K562 (cell line): ENCODE measurements at regions not wholly inside any gene's neighbourhood (a gene's known extent, or its start where the extent isn't known, plus 50 kb on each side); places are given as distances from the start of the nearest gene placed in this dataset.

Source experiments
- ATAC-seq: fragments of 200-7000 bp; cut with Tn5 transposase; 3 replicates; pipeline ENCODE4 v1.9.1; 2020; ENCODE audit warnings: moderate library complexity
- BruUV-seq: library from RNA; stranded (reverse); fragments of 400-500 nt; replicated peaks from 2 replicates; lab custom pipeline; 2021; lab: Mats Ljungman, UMichigan
- CTCF ChIA-PET: fragments of 300-600 bp; formaldehyde crosslinking; extraction: SDS; loops from one replicate; lab custom pipeline; 2021; ENCODE audit warnings: low intra/inter-chr PET ratio; lab: Yijun Ruan, JAX
- POLR2A ChIA-PET: fragments of 300-600, 350-650 bp; sonication (Branson Sonifier 250); formaldehyde crosslinking; extraction: SDS; loops from one replicate; lab custom pipeline; 2021; ENCODE audit warnings: antibody characterized with exemption, inconsistent platforms; lab: Yijun Ruan, JAX
- DNase-seq, 4 experiments: peaks; one replicate each; pipeline versions ENCODE4 v3.0.0 to v3.0.0-alpha.2; 2011 to 2018; ENCODE audit warnings: low spot score in 3 of 4, mixed read lengths in 3 of 4; ENCODE audit errors: extremely low read depth in 1 of 4
- FAIRE-seq: peaks from 2 replicates; lab custom pipeline; 2011; peaks lifted over from hg19 to GRCh38; lab: Jason Lieb, UNC
- H2AFZ ChIP-seq: 2 replicates; pipeline ENCODE4 v1.6.0; 2011; ENCODE audit warnings: low read depth, low read length, control low read depth, inconsistent platforms
- H3K27ac ChIP-seq: fragments of 200-600 bp; 3 replicates; pipeline ENCODE4 v1.8.0; 2011; ENCODE audit warnings: low read depth, mild to moderate bottlenecking, control low read depth, inconsistent platforms, low read length, moderate library complexity, mixed read lengths; ENCODE audit errors: extremely low read depth
- H3K27me3 ChIP-seq, 2 experiments: fragments of 300-600 bp in 1 of 2; 2 replicates in 1 of 2; 3 replicates in 1 of 2; pipeline versions ENCODE4 v1.6.0 to v1.8.0; 2011; ENCODE audit warnings: inconsistent platforms in 2 of 2, low read length in 2 of 2, mild to moderate bottlenecking in 1 of 2, mixed read lengths in 1 of 2, moderate library complexity in 1 of 2; ENCODE audit not compliant: control insufficient read depth in 2 of 2, insufficient read depth in 2 of 2
- H3K36me3 ChIP-seq: fragments of 300-600 bp; 3 replicates; pipeline ENCODE4 v1.8.0; 2011; ENCODE audit warnings: mild to moderate bottlenecking, low read length, inconsistent platforms; ENCODE audit not compliant: control insufficient read depth, insufficient read depth
- H3K4me1 ChIP-seq, 2 experiments: fragments of 200-600 bp in 1 of 2; replicated peaks in 1 of 2; 2 replicates in 1 of 2; 3 replicates in 1 of 2; pipeline versions ENCODE4 v1.5.1 to v1.8.0; 2011; ENCODE audit warnings: inconsistent platforms in 2 of 2, low read length in 2 of 2, mild to moderate bottlenecking in 1 of 2, mixed read lengths in 1 of 2, moderate library complexity in 1 of 2; ENCODE audit not compliant: control insufficient read depth in 2 of 2, insufficient read depth in 2 of 2
- H3K4me2 ChIP-seq: 2 replicates; pipeline ENCODE4 v1.6.1; 2011; ENCODE audit warnings: low read length, control low read depth, inconsistent platforms, mixed read lengths; ENCODE audit not compliant: insufficient read depth
- H3K4me3 ChIP-seq: fragments of 200-600 bp; sonication (generic), shearing (Covaris generic); 2 replicates; pipeline ENCODE4 v1.5.1; 2016; ENCODE audit warnings: control low read depth, inconsistent platforms
- H3K79me2 ChIP-seq: fragments of 200-600 bp; 3 replicates; pipeline ENCODE4 v1.8.0; 2011; ENCODE audit warnings: low read length, inconsistent platforms; ENCODE audit not compliant: control insufficient read depth, insufficient read depth
- H3K9ac ChIP-seq, 2 experiments: 2 replicates each; pipeline versions ENCODE4 v1.6.0 to v1.6.1; 2011; ENCODE audit warnings: low read depth in 2 of 2, low read length in 2 of 2, control low read depth in 1 of 2, inconsistent platforms in 1 of 2, mild to moderate bottlenecking in 1 of 2, mixed read lengths in 1 of 2; ENCODE audit not compliant: insufficient read depth in 1 of 2
- H3K9me1 ChIP-seq: one replicate; pipeline ENCODE4 v1.6.0; 2011; ENCODE audit warnings: inconsistent platforms, mild to moderate bottlenecking, low read length, moderate library complexity; ENCODE audit not compliant: control insufficient read depth, insufficient read depth
- H3K9me3 ChIP-seq: replicated peaks from 2 replicates; pipeline ENCODE4 v1.5.1; 2011; ENCODE audit warnings: low read depth, low read length, inconsistent platforms; ENCODE audit not compliant: control insufficient read depth, insufficient read depth
- H4K20me1 ChIP-seq: replicated peaks from 2 replicates; pipeline ENCODE4 v1.6.1; 2011; ENCODE audit warnings: low read length, inconsistent platforms, mixed read lengths; ENCODE audit not compliant: control insufficient read depth, insufficient read depth
- CEBPZ ChIP-seq: fragments of 150-350 bp; IDR thresholded peaks from 2 replicates; pipeline ENCODE4 v1.6.1; 2014; ENCODE audit warnings: low read depth, mild to moderate bottlenecking, low read length, borderline replicate concordance
- DACH1 ChIP-seq: fragments of 450-650 bp; IDR thresholded peaks from 2 replicates; pipeline ENCODE4 v1.6.1; 2018; ENCODE audit not compliant: partially characterized antibody
- GTF3C2 ChIP-seq: IDR thresholded peaks from 3 replicates; pipeline ENCODE4 v1.6.1; 2011; ENCODE audit warnings: borderline replicate concordance, mild to moderate bottlenecking, moderate library complexity; ENCODE audit not compliant: insufficient read length; ENCODE audit errors: extremely low read depth
- RNF2 ChIP-seq: sonication (generic); IDR thresholded peaks from 2 replicates; pipeline ENCODE4 v1.6.1; 2016
- STAT5B ChIP-seq: fragments of 250-450 bp; sonication (Bioruptor Pico); IDR thresholded peaks from 2 replicates; pipeline ENCODE4 v1.8.0; 2021; ENCODE audit warnings: mild to moderate bottlenecking, inconsistent platforms
- XRCC5 ChIP-seq: fragments of 200-400 bp; formaldehyde crosslinking; IDR thresholded peaks from 2 replicates; pipeline ENCODE4 v1.6.1; 2017; ENCODE audit warnings: low read depth, mild to moderate bottlenecking, low read length
- ZNF274 ChIP-seq: IDR thresholded peaks from 2 replicates; pipeline ENCODE4 v1.6.1; 2011; ENCODE audit warnings: low read depth, mild to moderate bottlenecking, low read length, moderate library complexity, borderline replicate concordance
- WGBS: fragments of 100-300 bp; shearing (Covaris generic); methylation state at CpG from one replicate; pipeline ENCODE4 v1.1.6; 2016; ENCODE audit warnings: low coverage, mixed read lengths; ENCODE audit not compliant: insufficient coverage; ENCODE audit errors: missing lambda C conversion rate; 5-methylcytosine and 5-hydroxymethylcytosine counted together
- in situ Hi-C: fragments of 300-500 bp; cut with MboI; formaldehyde crosslinking; loops from 4 replicates; pipeline ENCODE4 v1.15.0; 2018; ENCODE audit warnings: inconsistent platforms, mixed read lengths
- intact Hi-C: fragments of 100-400 bp; cut with micrococcal nuclease; formaldehyde crosslinking; loops from 2 replicates; pipeline ENCODE4 v1.14.2; 2022

- no peak for TF ChIP-seq GTF3C2
Observed at GRCh38 chr3:145785668-145786067, 375.3 kb downstream of the PLOD2 start (continued).

GRCh38 chr3:145798007-145798406 lies 363.0 kb downstream of the PLOD2 start:
- in situ Hi-C loops (no loop called here), intact Hi-C loops (no loop called here)
- no peaks in the 10 kb centered on the region for H3K9me3 ChIP-seq
- no peaks in the 10 kb centered on the region for H3K9me1 ChIP-seq
- H2AFZ ChIP-seq: no peak overlapping the region
- ATAC-seq: no peak
- POLR2A ChIA-PET: no interaction called here
- WGBS: 0% methylated on average over 3 of the region's 3 CpGs
- H3K27ac ChIP-seq: no peak overlapping the region
- BruUV-seq: no TSS peak
- H3K9ac ChIP-seq: no peak overlapping the region
- no peak for FAIRE-seq
- H3K4me3 ChIP-seq: no peak overlapping the region
- no peak overlapping the region for H3K4me2 ChIP-seq
- no peak for DNase-seq
- TF ChIP-seq STAT5B (no peak), XRCC5 (no peak), RNF2 (no peak), ZNF274 (no peak), CEBPZ (no peak), DACH1 (no peak)
- no peaks in the 10 kb centered on the region for H3K4me1 ChIP-seq
- H3K36me3 ChIP-seq: no peaks in the 10 kb centered on the region
- no peaks in the 10 kb centered on the region for H3K79me2 ChIP-seq
- no peaks in the 10 kb centered on the region for H3K27me3 ChIP-seq
- no peaks in the 10 kb centered on the region for H4K20me1 ChIP-seq
- CTCF ChIA-PET: no interaction called here
